GM23338 (cell line): ENCODE measurements at regions not wholly inside any gene's neighbourhood (a gene's known extent, or its start where the extent isn't known, plus 50 kb on each side); places are given as distances from the start of the nearest gene placed in this dataset.

Experiments
- ATAC-seq: fragments of 200-7000 bp; cut with Tn5 transposase; 3 replicates; pipeline ENCODE4 v1.9.1; 2020
- DNase-seq: peaks from one replicate; pipeline ENCODE4 v3.0.0-alpha.2; 2015; ENCODE audit warnings: low spot score
- H2AFZ ChIP-seq: fragments of 200-600 bp; sonication (generic); 2 replicates; pipeline ENCODE4 v1.8.0; 2016; ENCODE audit warnings: antibody characterized with exemption, mild to moderate bottlenecking, moderate library complexity
- H3F3A ChIP-seq: fragments of 200-600 bp; sonication (generic); replicated peaks from 2 replicates; pipeline ENCODE4 v1.8.0; 2017; ENCODE audit warnings: antibody characterized with exemption, mixed run types, low read depth
- H3K27ac ChIP-seq: fragments of 200-600 bp; sonication (generic); 2 replicates; pipeline ENCODE4 v1.6.1; 2016; ENCODE audit warnings: low read depth
- H3K27me3 ChIP-seq: fragments of 200-600 bp; sonication (generic); 2 replicates; pipeline ENCODE4 v1.8.0; 2016; ENCODE audit warnings: mild to moderate bottlenecking, mixed run types, moderate library complexity; ENCODE audit not compliant: insufficient read depth
- H3K36me3 ChIP-seq: fragments of 200-600 bp; sonication (generic); 2 replicates; pipeline ENCODE4 v1.8.0; 2016; ENCODE audit warnings: mild to moderate bottlenecking; ENCODE audit not compliant: insufficient read depth
- H3K4me1 ChIP-seq: fragments of 200-600 bp; sonication (generic); 2 replicates; pipeline ENCODE4 v1.8.0; 2016; ENCODE audit warnings: mild to moderate bottlenecking, moderate library complexity; ENCODE audit not compliant: insufficient read depth
- H3K4me2 ChIP-seq: fragments of 200-600 bp; sonication (generic); 2 replicates; pipeline ENCODE4 v1.7.1; 2017; ENCODE audit warnings: mixed run types
- H3K4me3 ChIP-seq: fragments of 200-600 bp; sonication (generic); 2 replicates; pipeline ENCODE4 v1.6.1; 2016; ENCODE audit warnings: mixed run types
- H3K79me2 ChIP-seq: fragments of 200-600 bp; sonication (generic); replicated peaks from 2 replicates; pipeline ENCODE4 v1.8.0; 2017; ENCODE audit warnings: mild to moderate bottlenecking; ENCODE audit not compliant: insufficient read depth
- H3K9me2 ChIP-seq: fragments of 200-600 bp; sonication (generic); 2 replicates; pipeline ENCODE4 v1.8.0; 2017; ENCODE audit not compliant: insufficient read depth
- H4K20me1 ChIP-seq: fragments of 200-600 bp; sonication (generic); replicated peaks from 2 replicates; pipeline ENCODE4 v1.8.0; 2017; ENCODE audit warnings: mild to moderate bottlenecking; ENCODE audit not compliant: insufficient read depth
- H3K27ac Mint-ChIP-seq: 2 replicates; pipeline ENCODE4 v1.8.0; 2020; ENCODE audit warnings: inconsistent platforms, mild to moderate bottlenecking, moderate library complexity, mixed read lengths
- H3K27me3 Mint-ChIP-seq: 3 replicates; pipeline ENCODE4 v1.8.0; 2022; ENCODE audit warnings: low read depth, mild to moderate bottlenecking, moderate library complexity, mixed read lengths, inconsistent platforms; ENCODE audit not compliant: insufficient read depth, poor library complexity
- H3K36me3 Mint-ChIP-seq: 3 replicates; pipeline ENCODE4 v1.8.0; 2021; ENCODE audit warnings: low read depth, mild to moderate bottlenecking, inconsistent platforms, moderate library complexity, mixed read lengths
- H3K4me1 Mint-ChIP-seq: 3 replicates; pipeline ENCODE4 v1.8.0; 2020; ENCODE audit warnings: mild to moderate bottlenecking, inconsistent platforms, mixed read lengths
- H3K4me3 Mint-ChIP-seq: 3 replicates; pipeline ENCODE4 v1.8.0; 2021; ENCODE audit warnings: moderate library complexity, mild to moderate bottlenecking, inconsistent platforms, mixed read lengths
- H3K9me3 Mint-ChIP-seq: 3 replicates; pipeline ENCODE4 v1.8.0; 2020; ENCODE audit warnings: moderate library complexity, mild to moderate bottlenecking, inconsistent platforms, mixed read lengths
- CREB1 ChIP-seq: fragments of 250-450 bp; sonication (Bioruptor Pico); IDR thresholded peaks from 2 replicates; pipeline ENCODE4 v1.5.0; 2020; ENCODE audit warnings: low read depth, mild to moderate bottlenecking, moderate library complexity
- EZH2 ChIP-seq: fragments of 200-600 bp; sonication (generic); IDR thresholded peaks from one replicate; pipeline ENCODE4 v1.8.0; 2017; ENCODE audit warnings: antibody characterized with exemption, mild to moderate bottlenecking, low read depth; ENCODE audit not compliant: unreplicated experiment
- POLR2AphosphoS5 ChIP-seq: IDR thresholded peaks from 2 replicates; pipeline ENCODE4 v1.6.1; 2016; ENCODE audit warnings: antibody characterized with exemption, low read depth
- STAT1 ChIP-seq: IDR thresholded peaks from one replicate; pipeline ENCODE4 v1.6.1; 2016; ENCODE audit warnings: antibody characterized with exemption; ENCODE audit not compliant: unreplicated experiment
- ZNF331 ChIP-seq: fragments of 250-450 bp; sonication (Bioruptor Pico); IDR thresholded peaks from 2 replicates; pipeline ENCODE4 v1.5.0; 2020; ENCODE audit warnings: low read depth, mild to moderate bottlenecking, moderate library complexity
- TF ChIP-seq, protein P1 (sequence below), 2 experiments: fragments of 200-600 bp in 1 of 2; sonication (generic) in 1 of 2; conservative IDR thresholded peaks; 2 replicates each; pipeline versions ENCODE4 v1.5.1 to v1.6.1; 2016 to 2017; ENCODE audit warnings: antibody characterized with exemption in 2 of 2, low read depth in 2 of 2, mild to moderate bottlenecking in 2 of 2, moderate library complexity in 1 of 2
- TF ChIP-seq, protein P2 (sequence below): IDR thresholded peaks from 2 replicates; pipeline ENCODE4 v1.6.1; 2016; ENCODE audit warnings: antibody characterized with exemption

DNA sequence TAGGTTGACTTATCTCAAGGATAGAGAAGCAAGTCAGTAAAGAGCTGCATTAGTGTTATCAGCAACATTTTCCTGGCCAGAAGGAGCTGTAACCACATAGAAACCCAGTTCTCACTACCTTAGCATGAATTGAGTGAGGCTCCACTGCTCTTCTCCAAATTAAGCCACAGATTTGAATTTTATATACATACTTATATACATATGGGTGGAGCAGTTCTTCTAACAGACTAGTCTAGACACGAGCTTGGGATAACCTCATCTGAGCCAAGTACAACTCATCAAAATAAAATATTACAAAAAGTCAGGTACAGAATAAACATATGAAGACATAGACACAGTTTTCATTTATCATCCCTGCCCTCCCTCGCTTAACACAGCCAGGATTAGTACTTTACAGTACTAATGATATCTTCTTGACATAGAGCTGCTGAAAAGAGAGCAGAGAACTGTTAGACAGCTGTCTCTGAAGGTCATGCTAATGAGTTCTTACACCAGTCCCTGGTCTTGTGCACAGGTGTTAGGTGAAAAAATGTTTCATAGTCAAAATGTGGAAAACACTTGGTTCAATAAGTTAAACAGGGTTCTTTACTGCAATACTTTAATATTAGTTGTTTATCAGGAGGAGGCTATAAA lies 147.4 kb upstream of the HTR1E start:
- no peak overlapping the region for H3K4me2 ChIP-seq
- DNase-seq: no peak
- Mint-ChIP-seq H3K9me3 (no peaks in the 10 kb centered on the region), H3K4me3 (no peak overlapping the region), H3K36me3 (no peaks in the 10 kb centered on the region), H3K27me3 (no peaks in the 10 kb centered on the region), H3K27ac (no peak overlapping the region), H3K4me1 (no peaks in the 10 kb centered on the region)
- H3K79me2 ChIP-seq: no peaks in the 10 kb centered on the region
- H3F3A ChIP-seq: no peaks in the 10 kb centered on the region
- 0 out of 2 replicates have a peak, but pooled peaks cover 4% of the 10 kb centered on the region for H3K9me2 ChIP-seq
- no peaks in the 10 kb centered on the region for H3K27me3 ChIP-seq
- no peaks in the 10 kb centered on the region for H4K20me1 ChIP-seq
- no peak overlapping the region for H3K4me3 ChIP-seq
- no peak overlapping the region for H3K27ac ChIP-seq
- H3K36me3 ChIP-seq: no peaks in the 10 kb centered on the region
- H3K4me1 ChIP-seq: no peaks in the 10 kb centered on the region
- no peak for ATAC-seq
- no peak for TF ChIP-seq CREB1 (CRISPR knock-in tag)
- no peak overlapping the region for H2AFZ ChIP-seq

DNA sequence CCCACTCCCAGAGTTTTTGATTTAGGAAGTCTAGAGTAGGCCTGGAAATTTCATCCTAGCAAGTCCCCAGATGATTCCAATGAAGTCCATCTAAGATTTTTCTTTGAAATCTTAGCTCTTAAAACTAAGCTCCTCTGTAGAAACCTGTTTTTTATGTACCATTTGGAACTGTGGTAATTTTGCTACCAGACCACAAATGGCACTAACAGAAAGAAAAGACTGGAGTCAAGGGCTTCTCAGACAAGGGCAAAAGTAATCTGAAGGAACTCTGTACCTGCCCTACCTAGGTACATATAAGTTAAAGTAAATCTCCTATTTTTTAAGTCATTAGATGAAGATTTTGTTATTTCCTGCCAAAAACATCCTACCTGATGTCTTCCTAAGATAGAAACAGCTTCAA lies 155.0 kb upstream of the HTR1E start:
- no peak overlapping the region for H3K4me3 Mint-ChIP-seq
- H3K79me2 ChIP-seq: no peaks in the 10 kb centered on the region
- H3K9me2 ChIP-seq: no peaks in the 10 kb centered on the region
- no peaks in the 10 kb centered on the region for H4K20me1 ChIP-seq
- H3K27ac Mint-ChIP-seq: no peak overlapping the region
- H3K27ac ChIP-seq: no peak overlapping the region
- H3K36me3 Mint-ChIP-seq: no peaks in the 10 kb centered on the region
- no peak overlapping the region for H3K4me2 ChIP-seq
- H3K9me3 Mint-ChIP-seq: no peaks in the 10 kb centered on the region
- no peaks in the 10 kb centered on the region for H3F3A ChIP-seq
- no peaks in the 10 kb centered on the region for H3K27me3 ChIP-seq
- DNase-seq: peak; percentile 23
- no peaks in the 10 kb centered on the region for H3K4me1 Mint-ChIP-seq
- TF ChIP-seq, protein P1, sequence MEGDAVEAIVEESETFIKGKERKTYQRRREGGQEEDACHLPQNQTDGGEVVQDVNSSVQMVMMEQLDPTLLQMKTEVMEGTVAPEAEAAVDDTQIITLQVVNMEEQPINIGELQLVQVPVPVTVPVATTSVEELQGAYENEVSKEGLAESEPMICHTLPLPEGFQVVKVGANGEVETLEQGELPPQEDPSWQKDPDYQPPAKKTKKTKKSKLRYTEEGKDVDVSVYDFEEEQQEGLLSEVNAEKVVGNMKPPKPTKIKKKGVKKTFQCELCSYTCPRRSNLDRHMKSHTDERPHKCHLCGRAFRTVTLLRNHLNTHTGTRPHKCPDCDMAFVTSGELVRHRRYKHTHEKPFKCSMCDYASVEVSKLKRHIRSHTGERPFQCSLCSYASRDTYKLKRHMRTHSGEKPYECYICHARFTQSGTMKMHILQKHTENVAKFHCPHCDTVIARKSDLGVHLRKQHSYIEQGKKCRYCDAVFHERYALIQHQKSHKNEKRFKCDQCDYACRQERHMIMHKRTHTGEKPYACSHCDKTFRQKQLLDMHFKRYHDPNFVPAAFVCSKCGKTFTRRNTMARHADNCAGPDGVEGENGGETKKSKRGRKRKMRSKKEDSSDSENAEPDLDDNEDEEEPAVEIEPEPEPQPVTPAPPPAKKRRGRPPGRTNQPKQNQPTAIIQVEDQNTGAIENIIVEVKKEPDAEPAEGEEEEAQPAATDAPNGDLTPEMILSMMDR (conservative IDR thresholded peaks at IDR 0.05; ENCODE audit: low read depth in 2 of 2): peak; percentile 23 to 35; a peak in 3 of 4 replicates
- no peak for TF ChIP-seq POLR2AphosphoS5
- no peaks in the 10 kb centered on the region for H3K27me3 Mint-ChIP-seq
- H3K4me3 ChIP-seq: no peak overlapping the region
- ATAC-seq: no peak; the same call in 2 of the 3 replicates
- H2AFZ ChIP-seq: no peak overlapping the region
- no peaks in the 10 kb centered on the region for H3K4me1 ChIP-seq
- H3K36me3 ChIP-seq: no peaks in the 10 kb centered on the region

DNA sequence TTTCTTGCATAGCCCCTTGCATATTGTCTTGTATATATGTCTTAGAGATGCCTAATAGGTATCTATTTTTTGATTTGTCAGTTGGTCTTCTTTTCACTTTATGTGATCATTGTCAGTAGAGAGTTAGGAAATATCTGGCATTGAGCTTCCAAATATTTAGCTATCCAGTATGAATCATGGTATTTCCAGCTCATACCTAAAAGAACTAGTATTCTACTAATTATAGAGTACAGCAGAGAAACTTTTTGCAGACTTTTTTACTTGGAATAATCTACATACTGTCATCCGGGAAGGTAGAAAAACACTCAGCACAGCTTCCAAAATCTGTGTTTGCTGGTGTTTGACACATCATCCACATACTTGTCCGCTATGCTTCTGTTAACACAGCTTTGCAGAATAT lies 156.4 kb upstream of the HTR1E start:
- H3K9me3 Mint-ChIP-seq: no peaks in the 10 kb centered on the region
- no peaks in the 10 kb centered on the region for H3K27me3 ChIP-seq
- no peak for DNase-seq
- TF ChIP-seq, protein P2, sequence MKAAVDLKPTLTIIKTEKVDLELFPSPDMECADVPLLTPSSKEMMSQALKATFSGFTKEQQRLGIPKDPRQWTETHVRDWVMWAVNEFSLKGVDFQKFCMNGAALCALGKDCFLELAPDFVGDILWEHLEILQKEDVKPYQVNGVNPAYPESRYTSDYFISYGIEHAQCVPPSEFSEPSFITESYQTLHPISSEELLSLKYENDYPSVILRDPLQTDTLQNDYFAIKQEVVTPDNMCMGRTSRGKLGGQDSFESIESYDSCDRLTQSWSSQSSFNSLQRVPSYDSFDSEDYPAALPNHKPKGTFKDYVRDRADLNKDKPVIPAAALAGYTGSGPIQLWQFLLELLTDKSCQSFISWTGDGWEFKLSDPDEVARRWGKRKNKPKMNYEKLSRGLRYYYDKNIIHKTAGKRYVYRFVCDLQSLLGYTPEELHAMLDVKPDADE: no peak
- TF ChIP-seq EZH2 (no peak), STAT1 (no peak), ZNF331 (CRISPR knock-in tag) (no peak)
- TF ChIP-seq, protein P1 (conservative IDR thresholded peaks at IDR 0.05; ENCODE audit: low read depth in 2 of 2): no peak

More for the DNA sequence above, 156.4 kb upstream of the HTR1E start:
- Histone ChIP-seq H3K4me1 (no peaks in the 10 kb centered on the region), H3K9me2 (no peaks in the 10 kb centered on the region), H2AFZ (no peak overlapping the region), H3K4me2 (no peak overlapping the region), H3K4me3 (no peak overlapping the region), H3K79me2 (no peaks in the 10 kb centered on the region), H3K36me3 (no peaks in the 10 kb centered on the region), H3K27ac (no peak overlapping the region), H3F3A (no peaks in the 10 kb centered on the region), H4K20me1 (no peaks in the 10 kb centered on the region)
- ATAC-seq: no peak
- Mint-ChIP-seq H3K36me3 (no peaks in the 10 kb centered on the region), H3K4me1 (no peaks in the 10 kb centered on the region), H3K27me3 (no peaks in the 10 kb centered on the region), H3K27ac (no peak overlapping the region), H3K4me3 (no peak overlapping the region)
